ENCODE measurements at regions not wholly inside any gene's neighbourhood (a gene's known extent, or its start where the extent isn't known, plus 50 kb on each side); places are given as distances from the start of the nearest gene placed in this dataset.
"Not testable (repeated sequence)": the region's sequence is repeated elsewhere in the genome, so short reads cannot be mapped to it uniquely, and the experiment has no call there.

DNA sequence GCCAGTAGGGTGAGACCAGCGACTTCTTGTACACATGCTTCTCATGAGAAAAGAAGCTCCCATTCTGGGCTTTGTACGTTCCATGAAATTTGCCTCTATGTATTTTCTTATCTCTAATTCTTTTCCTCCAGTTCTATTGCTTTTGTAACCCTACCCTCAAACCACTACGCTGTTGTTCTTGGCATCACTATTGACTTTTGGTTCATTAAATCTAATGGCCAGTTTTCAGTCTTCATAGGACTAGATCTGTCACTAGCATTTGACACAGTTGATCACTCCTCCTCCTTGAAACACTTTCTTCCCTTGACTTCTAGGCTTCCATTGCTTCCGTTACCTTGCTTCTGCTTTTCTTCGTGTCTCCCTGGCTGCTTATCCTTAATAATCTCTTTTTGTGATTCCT lies 121.7 kb upstream of the GOLGA6L4 start:
- Histone ChIP-seq H3K36me3 (ENCODE audit: control insufficient read depth, insufficient read depth, low read length) (no peaks in the 10 kb centered on the region), H3K79me1 (ENCODE audit: low read depth in 1 of 2, low read length in 2 of 2) (no peaks in the 10 kb centered on the region), H3K9ac (ENCODE audit: low read depth, low read length) (no peak overlapping the region), H3K4me3 (ENCODE audit: insufficient read depth, low read depth, low read length) (no peak overlapping the region), H3K14ac (replicated peaks; ENCODE audit: low read depth, low read length) (no peak overlapping the region), H3K18ac (ENCODE audit: low read depth, low read length) (no peak overlapping the region), H2AFZ (replicated peaks; ENCODE audit: low read length, poor library complexity) (no peak overlapping the region), H2AK9ac (replicated peaks; ENCODE audit: low read depth, low read length, poor library complexity) (no peak overlapping the region), H3K23ac (ENCODE audit: low read depth, low read length) (no peak overlapping the region), H4K5ac (ENCODE audit: low read depth, low read length) (no peak overlapping the region), H4K91ac (ENCODE audit: insufficient read depth, low read depth, low read length) (no peak overlapping the region), H3K4me2 (ENCODE audit: low read depth, low read length) (no peak overlapping the region), H2BK20ac (ENCODE audit: low read depth, low read length) (no peak overlapping the region), H3K9me3 (ENCODE audit: control insufficient read depth, insufficient read depth, low read length) (no peaks in the 10 kb centered on the region), H3K9me1 (ENCODE audit: insufficient read depth, low read length) (no peaks in the 10 kb centered on the region), H3K4me1 (ENCODE audit: control insufficient read depth, insufficient read depth, low read length) (no peaks in the 10 kb centered on the region), H4K8ac (ENCODE audit: low read depth in 2 of 2, low read length in 2 of 2) (no peak overlapping the region), H4K20me1 (ENCODE audit: insufficient read depth, low read length) (no peaks in the 10 kb centered on the region), H3K4ac (ENCODE audit: low read depth, low read length) (no peak overlapping the region), H2BK5ac (ENCODE audit: low read depth, low read length, poor library complexity, severe bottlenecking) (no peak overlapping the region), H3K56ac (ENCODE audit: extremely low read depth, insufficient read depth, low read length) (no peak overlapping the region), H3K27me3 (ENCODE audit: control insufficient read depth, insufficient read depth, low read length) (no peaks in the 10 kb centered on the region), H2BK120ac (ENCODE audit: low read depth, low read length) (no peak overlapping the region), H3K27ac (ENCODE audit: insufficient read depth, low read length) (no peak overlapping the region), H2BK15ac (ENCODE audit: low read depth, low read length) (no peak overlapping the region), H2AK5ac (ENCODE audit: low read depth, low read length) (no peak overlapping the region)
- DNase-seq (no peak), ATAC-seq (ENCODE audit: low read depth) (no peak)
- ChIA-PET POLR2A (ENCODE audit: unreplicated experiment) (no interaction called here), CTCF (no interaction called here)
- in situ Hi-C loops (cut with MboI; ENCODE audit: low sequenced_read_pairs): no loop called here
- intact Hi-C loops (cut with micrococcal nuclease): no loop called here
- no peak for TF ChIP-seq USF2 (IDR thresholded peaks at IDR 0.05; ENCODE audit: low read depth, low read length)
- no peak for TF ChIP-seq RFX5 (IDR thresholded peaks at IDR 0.05; ENCODE audit: low read depth, low read length)
- TF ChIP-seq CEBPB (IDR thresholded peaks at IDR 0.05; ENCODE audit: low read depth, low read length): no peak
- no peak for TF ChIP-seq MAFK (IDR thresholded peaks at IDR 0.05; ENCODE audit: low read depth, low read length)
- TF ChIP-seq, protein P1, sequence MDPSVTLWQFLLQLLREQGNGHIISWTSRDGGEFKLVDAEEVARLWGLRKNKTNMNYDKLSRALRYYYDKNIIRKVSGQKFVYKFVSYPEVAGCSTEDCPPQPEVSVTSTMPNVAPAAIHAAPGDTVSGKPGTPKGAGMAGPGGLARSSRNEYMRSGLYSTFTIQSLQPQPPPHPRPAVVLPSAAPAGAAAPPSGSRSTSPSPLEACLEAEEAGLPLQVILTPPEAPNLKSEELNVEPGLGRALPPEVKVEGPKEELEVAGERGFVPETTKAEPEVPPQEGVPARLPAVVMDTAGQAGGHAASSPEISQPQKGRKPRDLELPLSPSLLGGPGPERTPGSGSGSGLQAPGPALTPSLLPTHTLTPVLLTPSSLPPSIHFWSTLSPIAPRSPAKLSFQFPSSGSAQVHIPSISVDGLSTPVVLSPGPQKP (IDR thresholded peaks at IDR 0.05; ENCODE audit: borderline replicate concordance, low read depth, low read length): no peak
- dilution Hi-C loops (cut with HindIII; ENCODE audit: low sequenced_read_pairs, unreplicated experiment): no loop called here
- no TSS peak for BruUV-seq (replicated peaks)
- WGBS, 2 experiments (ENCODE audit: extremely low coverage in 2 of 2, insufficient read length in 1 of 2): 64% methylated on average over 3 of the region's 5 CpGs; no CpG with 5 or more reads in 1 of the 2 experiments

GRCh38 chr15:84114680-84115079 lies 120.9 kb upstream of the GOLGA6L4 start:
- H2BK20ac ChIP-seq (ENCODE audit: low read depth, low read length); BruUV-seq (replicated peaks); H3K4me1 ChIP-seq (ENCODE audit: control insufficient read depth, insufficient read depth, low read length); ATAC-seq (ENCODE audit: low read depth); H4K5ac ChIP-seq (ENCODE audit: low read depth, low read length); H3K36me3 ChIP-seq (ENCODE audit: control insufficient read depth, insufficient read depth, low read length); DNase-seq; H3K79me1 ChIP-seq (ENCODE audit: low read depth in 1 of 2, low read length in 2 of 2); H3K23ac ChIP-seq (ENCODE audit: low read depth, low read length); H3K9ac ChIP-seq (ENCODE audit: low read depth, low read length); H2BK5ac ChIP-seq (ENCODE audit: low read depth, low read length, poor library complexity, severe bottlenecking); in situ Hi-C loops (cut with MboI; ENCODE audit: low sequenced_read_pairs); H3K4me3 ChIP-seq (ENCODE audit: insufficient read depth, low read depth, low read length); H3K9me3 ChIP-seq (ENCODE audit: control insufficient read depth, insufficient read depth, low read length); H3K4me2 ChIP-seq (ENCODE audit: low read depth, low read length); CTCF ChIA-PET; H2BK15ac ChIP-seq (ENCODE audit: low read depth, low read length); H3K4ac ChIP-seq (ENCODE audit: low read depth, low read length); H2BK120ac ChIP-seq (ENCODE audit: low read depth, low read length); H3K14ac ChIP-seq (replicated peaks; ENCODE audit: low read depth, low read length); H3K18ac ChIP-seq (ENCODE audit: low read depth, low read length); intact Hi-C loops (cut with micrococcal nuclease); H2AK9ac ChIP-seq (replicated peaks; ENCODE audit: low read depth, low read length, poor library complexity); H4K91ac ChIP-seq (ENCODE audit: insufficient read depth, low read depth, low read length); H4K8ac ChIP-seq (ENCODE audit: low read depth in 2 of 2, low read length in 2 of 2); H3K56ac ChIP-seq (ENCODE audit: extremely low read depth, insufficient read depth, low read length); dilution Hi-C loops (cut with HindIII; ENCODE audit: low sequenced_read_pairs, unreplicated experiment); H3K27ac ChIP-seq (ENCODE audit: insufficient read depth, low read length); H2AK5ac ChIP-seq (ENCODE audit: low read depth, low read length); POLR2A ChIA-PET (ENCODE audit: unreplicated experiment); H2AFZ ChIP-seq (replicated peaks; ENCODE audit: low read length, poor library complexity); H3K27me3 ChIP-seq (ENCODE audit: control insufficient read depth, insufficient read depth, low read length); H3K9me1 ChIP-seq (ENCODE audit: insufficient read depth, low read length); H4K20me1 ChIP-seq (ENCODE audit: insufficient read depth, low read length): not testable (repeated sequence)
- no CpG with 5 or more reads among the region's 7 CpGs for WGBS, 2 experiments (ENCODE audit: extremely low coverage in 2 of 2, insufficient read length in 1 of 2)
